D721Med (cell line): ENCODE measurements at regions not wholly inside any gene's neighbourhood (a gene's known extent, or its start where the extent isn't known, plus 50 kb on each side); places are given as distances from the start of the nearest gene placed in this dataset.

Experiments
- DNase-seq: peaks from one replicate; pipeline ENCODE4 v3.0.0; 2011; ENCODE audit warnings: low spot score; ENCODE audit not compliant: insufficient read length
- FAIRE-seq: peaks from 2 replicates; lab custom pipeline; 2011; peaks lifted over from hg19 to GRCh38; lab: Jason Lieb, UNC
- TF ChIP-seq, protein P1 (sequence below): IDR thresholded peaks from 2 replicates; pipeline ENCODE4 v1.5.1; 2012; ENCODE audit warnings: mild to moderate bottlenecking, control low read depth; ENCODE audit not compliant: insufficient read depth; ENCODE audit errors: missing control alignments

GRCh38 chr16:76926595-76926994 lies 264.4 kb upstream of the MON1B start:
- FAIRE-seq (no peak), DNase-seq (no peak)

DNA sequence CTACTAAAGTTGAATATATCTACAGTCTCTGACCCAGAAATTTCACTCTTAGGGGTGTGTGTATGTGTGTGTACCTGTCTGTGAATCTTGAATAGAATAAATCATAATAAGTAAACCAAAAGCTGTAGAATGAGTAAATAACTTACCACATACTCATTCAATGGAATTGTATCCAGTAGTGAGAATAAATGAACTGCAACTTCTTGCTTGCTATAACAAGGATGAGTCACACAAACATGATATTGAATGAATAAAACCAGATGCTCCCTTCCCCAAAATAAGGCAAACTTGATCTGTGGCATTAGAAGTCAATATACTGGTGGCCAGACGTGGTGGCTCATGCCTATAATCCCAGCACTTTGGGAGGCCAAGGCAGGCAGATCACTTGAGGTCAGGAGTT lies 259.8 kb upstream of the MON1B start:
- TF ChIP-seq, protein P1, sequence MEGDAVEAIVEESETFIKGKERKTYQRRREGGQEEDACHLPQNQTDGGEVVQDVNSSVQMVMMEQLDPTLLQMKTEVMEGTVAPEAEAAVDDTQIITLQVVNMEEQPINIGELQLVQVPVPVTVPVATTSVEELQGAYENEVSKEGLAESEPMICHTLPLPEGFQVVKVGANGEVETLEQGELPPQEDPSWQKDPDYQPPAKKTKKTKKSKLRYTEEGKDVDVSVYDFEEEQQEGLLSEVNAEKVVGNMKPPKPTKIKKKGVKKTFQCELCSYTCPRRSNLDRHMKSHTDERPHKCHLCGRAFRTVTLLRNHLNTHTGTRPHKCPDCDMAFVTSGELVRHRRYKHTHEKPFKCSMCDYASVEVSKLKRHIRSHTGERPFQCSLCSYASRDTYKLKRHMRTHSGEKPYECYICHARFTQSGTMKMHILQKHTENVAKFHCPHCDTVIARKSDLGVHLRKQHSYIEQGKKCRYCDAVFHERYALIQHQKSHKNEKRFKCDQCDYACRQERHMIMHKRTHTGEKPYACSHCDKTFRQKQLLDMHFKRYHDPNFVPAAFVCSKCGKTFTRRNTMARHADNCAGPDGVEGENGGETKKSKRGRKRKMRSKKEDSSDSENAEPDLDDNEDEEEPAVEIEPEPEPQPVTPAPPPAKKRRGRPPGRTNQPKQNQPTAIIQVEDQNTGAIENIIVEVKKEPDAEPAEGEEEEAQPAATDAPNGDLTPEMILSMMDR: no peak
- DNase-seq (no peak), FAIRE-seq (no peak)

More at GRCh38 chr16:76926595-76926994, 264.4 kb upstream of the MON1B start:
- TF ChIP-seq, protein P1: no peak

GRCh38 chr16:76932541-76933211 lies 258.3 kb upstream of the MON1B start:
- TF ChIP-seq, protein P1: no peak
- FAIRE-seq (no peak), DNase-seq (no peak)

GRCh38 chr16:76940251-76940650 lies 250.7 kb upstream of the MON1B start:
- FAIRE-seq (no peak), DNase-seq (no peak)
- TF ChIP-seq, protein P1: no peak

GRCh38 chr16:76941113-76941512 lies 249.9 kb upstream of the MON1B start:
- TF ChIP-seq, protein P1: no peak
- FAIRE-seq: no peak

DNA sequence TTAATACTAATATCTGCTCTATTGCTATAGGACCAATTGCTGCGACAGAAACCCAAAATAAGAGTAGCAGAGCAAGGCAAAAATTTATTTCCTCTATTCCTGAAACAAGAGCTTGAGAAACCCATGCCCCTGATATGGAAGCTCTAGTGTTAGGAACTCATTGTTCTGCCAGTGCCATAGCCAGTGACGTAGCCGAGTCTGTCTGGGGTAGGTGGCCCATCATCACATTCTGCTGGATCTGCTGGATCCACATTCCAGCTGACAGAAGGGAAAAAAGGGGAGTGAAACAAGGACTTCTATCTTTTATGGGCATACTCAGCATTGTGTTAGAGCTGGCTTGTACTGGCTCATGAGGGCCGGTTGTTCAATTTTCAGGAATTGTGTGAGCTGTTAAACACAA lies 248.9 kb upstream of the MON1B start:
- no peak for FAIRE-seq
- DNase-seq: no peak
- TF ChIP-seq, protein P1: no peak

More at GRCh38 chr16:76941113-76941512, 249.9 kb upstream of the MON1B start:
- no peak for DNase-seq

DNA sequence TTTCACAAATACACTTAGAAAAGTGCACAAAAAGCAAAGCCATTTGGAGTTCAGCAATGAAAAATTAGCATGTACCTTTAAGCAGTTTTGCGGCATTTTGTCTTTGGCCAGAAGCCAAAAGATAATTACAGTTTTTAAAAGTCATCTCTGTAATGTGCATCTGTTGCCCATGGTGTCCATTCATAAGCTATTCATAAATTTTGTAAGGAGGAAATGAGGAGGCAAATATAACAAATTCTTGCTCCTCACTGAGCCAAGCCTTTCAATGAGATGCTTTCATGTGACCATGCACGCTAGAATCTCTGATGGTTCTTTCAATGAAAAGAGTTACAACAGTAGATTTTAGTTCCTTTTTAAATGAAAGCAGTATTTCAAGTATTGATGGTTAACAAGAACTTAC lies 247.1 kb upstream of the MON1B start:
- DNase-seq (no peak), FAIRE-seq (no peak)
- TF ChIP-seq, protein P1: no peak
